ENCODE measurements at regions not wholly inside any gene's neighbourhood (a gene's known extent, or its start where the extent isn't known, plus 50 kb on each side); places are given as distances from the start of the nearest gene placed in this dataset.

DNA sequence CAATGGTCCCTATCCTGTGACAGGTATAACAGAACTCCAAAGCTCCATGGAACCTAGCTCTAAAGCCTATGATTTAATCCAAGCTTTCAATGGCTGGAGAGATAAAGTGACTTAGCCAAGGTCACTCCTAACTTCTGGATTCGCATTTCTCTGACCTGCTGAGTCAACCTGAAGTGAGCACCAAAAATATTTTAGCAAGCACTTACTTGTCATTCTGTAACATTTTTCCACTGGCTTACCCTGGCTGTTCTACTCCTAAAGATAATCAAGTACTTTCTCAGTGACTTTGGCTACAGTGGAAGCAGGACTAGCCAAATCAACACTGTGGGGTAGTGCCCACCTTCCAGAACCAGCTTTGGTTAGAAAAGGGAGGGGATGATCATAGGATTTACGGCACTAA, 188.3 kb downstream of the OGFRL1 start:
- H3K4me2 ChIP-seq (ENCODE audit: low read length), result no peak overlapping the region
- H3K4me1 ChIP-seq (ENCODE audit: control insufficient read depth, low read length), result no peaks in the 10 kb centered on the region
- TF ChIP-seq, protein P1, sequence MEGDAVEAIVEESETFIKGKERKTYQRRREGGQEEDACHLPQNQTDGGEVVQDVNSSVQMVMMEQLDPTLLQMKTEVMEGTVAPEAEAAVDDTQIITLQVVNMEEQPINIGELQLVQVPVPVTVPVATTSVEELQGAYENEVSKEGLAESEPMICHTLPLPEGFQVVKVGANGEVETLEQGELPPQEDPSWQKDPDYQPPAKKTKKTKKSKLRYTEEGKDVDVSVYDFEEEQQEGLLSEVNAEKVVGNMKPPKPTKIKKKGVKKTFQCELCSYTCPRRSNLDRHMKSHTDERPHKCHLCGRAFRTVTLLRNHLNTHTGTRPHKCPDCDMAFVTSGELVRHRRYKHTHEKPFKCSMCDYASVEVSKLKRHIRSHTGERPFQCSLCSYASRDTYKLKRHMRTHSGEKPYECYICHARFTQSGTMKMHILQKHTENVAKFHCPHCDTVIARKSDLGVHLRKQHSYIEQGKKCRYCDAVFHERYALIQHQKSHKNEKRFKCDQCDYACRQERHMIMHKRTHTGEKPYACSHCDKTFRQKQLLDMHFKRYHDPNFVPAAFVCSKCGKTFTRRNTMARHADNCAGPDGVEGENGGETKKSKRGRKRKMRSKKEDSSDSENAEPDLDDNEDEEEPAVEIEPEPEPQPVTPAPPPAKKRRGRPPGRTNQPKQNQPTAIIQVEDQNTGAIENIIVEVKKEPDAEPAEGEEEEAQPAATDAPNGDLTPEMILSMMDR (IDR thresholded peaks at IDR 0.05; ENCODE audit: low read depth, low read length, poor library complexity, severe bottlenecking), result no peak
- no peak for TF ChIP-seq EZH2phosphoT487 (IDR thresholded peaks at IDR 0.05; ENCODE audit: borderline replicate concordance, low read length)
- H3K9me3 ChIP-seq (ENCODE audit: control insufficient read depth, insufficient read depth, low read length), result no peaks in the 10 kb centered on the region
- no peak overlapping the region for H3K27ac ChIP-seq (ENCODE audit: low read depth, low read length)
- no peaks in the 10 kb centered on the region for H3K36me3 ChIP-seq (ENCODE audit: control insufficient read depth, low read length)
- H3F3A ChIP-seq (ENCODE audit: control insufficient read depth, insufficient read depth), result no peaks in the 10 kb centered on the region
- H3K79me2 ChIP-seq (ENCODE audit: control insufficient read depth, low read length), result no peaks in the 10 kb centered on the region
- H3K27me3 ChIP-seq (ENCODE audit: control insufficient read depth, low read length), result peaks cover 8% of the 10 kb centered on the region; the same call in 1 of the 2 replicates
- H3K9me2 ChIP-seq (replicated peaks; ENCODE audit: control insufficient read depth, low read length), result no peaks in the 10 kb centered on the region
- H3K4me3 ChIP-seq (ENCODE audit: low read length), result no peak overlapping the region
- H4K20me1 ChIP-seq (ENCODE audit: control insufficient read depth, insufficient read depth, low read depth, low read length), result no peaks in the 10 kb centered on the region

DNA sequence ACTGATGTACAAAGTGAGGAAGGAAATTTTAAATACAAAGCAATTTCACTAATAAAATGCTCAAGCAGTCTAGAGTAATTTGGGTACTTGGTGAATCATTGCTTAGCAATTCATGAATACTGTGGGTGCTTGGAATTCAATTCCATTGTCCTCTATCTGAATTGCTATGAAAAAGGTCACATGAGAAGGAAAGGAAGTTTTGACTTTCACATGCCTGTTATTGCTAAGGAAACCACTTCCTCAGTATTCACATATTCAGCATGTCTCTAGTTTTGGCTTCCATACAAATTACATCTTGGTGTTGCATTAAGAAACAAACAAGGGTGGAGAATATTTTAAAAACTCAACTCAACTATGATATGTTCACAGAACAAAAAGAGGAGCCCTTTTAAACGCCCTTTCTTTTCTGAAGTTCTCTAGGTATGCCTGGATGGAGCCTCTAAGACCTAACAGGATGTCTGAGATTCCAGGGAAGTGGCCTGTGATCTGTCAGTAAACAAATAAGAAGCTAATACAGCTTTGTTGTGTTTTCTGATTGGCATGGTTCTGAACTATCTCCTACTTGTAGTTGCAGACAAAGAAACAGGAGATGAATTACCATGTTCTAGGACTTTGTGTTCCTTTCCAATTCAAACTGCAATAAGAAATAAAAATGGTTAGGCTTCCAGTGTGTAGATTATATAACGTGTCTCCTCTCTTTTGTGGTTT, 190.4 kb downstream of the OGFRL1 start:
- TF ChIP-seq, protein P1 (IDR thresholded peaks at IDR 0.05; ENCODE audit: low read depth, low read length, poor library complexity, severe bottlenecking), result no peak
- TF ChIP-seq EZH2phosphoT487 (IDR thresholded peaks at IDR 0.05; ENCODE audit: borderline replicate concordance, low read length), result no peak
- H3K27ac ChIP-seq (ENCODE audit: low read depth, low read length), result no peak overlapping the region
- no peaks in the 10 kb centered on the region for H3K4me1 ChIP-seq (ENCODE audit: control insufficient read depth, low read length)
- no peaks in the 10 kb centered on the region for H3K79me2 ChIP-seq (ENCODE audit: control insufficient read depth, low read length)
- no peak overlapping the region for H3K4me3 ChIP-seq (ENCODE audit: low read length)
- no peaks in the 10 kb centered on the region for H3K9me2 ChIP-seq (replicated peaks; ENCODE audit: control insufficient read depth, low read length)
- H4K20me1 ChIP-seq (ENCODE audit: control insufficient read depth, insufficient read depth, low read depth, low read length), result no peaks in the 10 kb centered on the region
- no peaks in the 10 kb centered on the region for H3F3A ChIP-seq (ENCODE audit: control insufficient read depth, insufficient read depth)
- peaks cover 8% of the 10 kb centered on the region; the same call in 1 of the 2 replicates for H3K27me3 ChIP-seq (ENCODE audit: control insufficient read depth, low read length)
- no peaks in the 10 kb centered on the region for H3K36me3 ChIP-seq (ENCODE audit: control insufficient read depth, low read length)
- no peaks in the 10 kb centered on the region for H3K9me3 ChIP-seq (ENCODE audit: control insufficient read depth, insufficient read depth, low read length)
- H3K4me2 ChIP-seq (ENCODE audit: low read length), result no peak overlapping the region

DNA sequence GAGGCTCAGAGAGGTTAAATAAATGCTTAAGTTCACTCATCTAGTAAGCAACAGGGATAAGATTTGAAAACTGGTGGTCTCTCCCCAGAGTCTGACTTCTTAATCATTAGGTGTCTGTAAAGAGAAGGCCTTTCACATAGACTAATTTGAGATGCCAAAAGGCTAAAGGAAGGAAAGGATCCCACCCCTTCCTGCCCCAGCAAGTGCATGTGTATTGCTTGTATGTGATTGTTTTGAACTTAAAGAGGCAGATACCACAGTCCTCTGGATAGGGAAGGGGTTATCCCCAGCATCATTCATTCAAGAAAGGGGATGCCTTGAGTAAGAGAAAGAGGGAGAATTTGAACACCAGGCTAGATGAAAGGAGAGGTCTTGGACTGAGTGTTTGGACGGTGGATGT, 192.0 kb downstream of the OGFRL1 start:
- no peak for TF ChIP-seq EZH2phosphoT487 (IDR thresholded peaks at IDR 0.05; ENCODE audit: borderline replicate concordance, low read length)
- TF ChIP-seq, protein P1 (IDR thresholded peaks at IDR 0.05; ENCODE audit: low read depth, low read length, poor library complexity, severe bottlenecking), result no peak
- H3K4me2 ChIP-seq (ENCODE audit: low read length), result no peak overlapping the region
- H4K20me1 ChIP-seq (ENCODE audit: control insufficient read depth, insufficient read depth, low read depth, low read length), result no peaks in the 10 kb centered on the region
- H3K27ac ChIP-seq (ENCODE audit: low read depth, low read length), result no peak overlapping the region
- no peak overlapping the region for H3K4me3 ChIP-seq (ENCODE audit: low read length)
- H3K9me3 ChIP-seq (ENCODE audit: control insufficient read depth, insufficient read depth, low read length), result no peaks in the 10 kb centered on the region
- no peaks in the 10 kb centered on the region for H3K79me2 ChIP-seq (ENCODE audit: control insufficient read depth, low read length)
- peaks cover 8% of the 10 kb centered on the region; the same call in 1 of the 2 replicates for H3K27me3 ChIP-seq (ENCODE audit: control insufficient read depth, low read length)
- no peaks in the 10 kb centered on the region for H3K4me1 ChIP-seq (ENCODE audit: control insufficient read depth, low read length)
- no peaks in the 10 kb centered on the region for H3K36me3 ChIP-seq (ENCODE audit: control insufficient read depth, low read length)
- H3F3A ChIP-seq (ENCODE audit: control insufficient read depth, insufficient read depth), result no peaks in the 10 kb centered on the region
- H3K9me2 ChIP-seq (replicated peaks; ENCODE audit: control insufficient read depth, low read length), result no peaks in the 10 kb centered on the region

Measured in DOHH2 (cell line).